ENCODE measurements at regions not wholly inside any gene's neighbourhood (a gene's known extent, or its start where the extent isn't known, plus 50 kb on each side); places are given as distances from the start of the nearest gene placed in this dataset.
"Not testable (repeated sequence)": the region's sequence is repeated elsewhere in the genome, so short reads cannot be mapped to it uniquely, and the experiment has no call there.

DNA sequence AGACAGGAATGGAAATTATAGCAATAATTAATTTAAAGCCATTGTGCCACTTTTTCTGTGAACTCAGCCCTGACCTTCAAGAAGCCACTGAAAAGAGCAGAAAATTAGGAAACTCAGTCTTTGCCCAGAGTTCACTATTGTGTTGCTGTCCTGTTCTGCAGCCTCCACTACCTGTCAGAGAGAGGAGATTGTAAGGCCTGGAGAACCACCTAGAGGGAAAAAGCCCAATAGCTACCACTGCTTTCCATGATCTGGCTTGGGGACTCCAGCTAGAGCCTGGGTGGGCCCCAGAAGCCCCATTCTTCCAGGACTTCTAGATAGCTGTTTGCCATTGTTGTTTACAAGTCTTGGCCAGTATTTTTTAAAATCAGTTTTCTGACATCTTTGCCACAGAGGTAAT, 176.1 kb upstream of the KLF7 start:
- no peaks in the 10 kb centered on the region for H4K20me1 ChIP-seq (ENCODE audit: low read depth)
- TF ChIP-seq EZH2phosphoT487 (IDR thresholded peaks at IDR 0.05) (no peak), EZH2 (IDR thresholded peaks at IDR 0.05) (no peak)
- TF ChIP-seq, protein P1, sequence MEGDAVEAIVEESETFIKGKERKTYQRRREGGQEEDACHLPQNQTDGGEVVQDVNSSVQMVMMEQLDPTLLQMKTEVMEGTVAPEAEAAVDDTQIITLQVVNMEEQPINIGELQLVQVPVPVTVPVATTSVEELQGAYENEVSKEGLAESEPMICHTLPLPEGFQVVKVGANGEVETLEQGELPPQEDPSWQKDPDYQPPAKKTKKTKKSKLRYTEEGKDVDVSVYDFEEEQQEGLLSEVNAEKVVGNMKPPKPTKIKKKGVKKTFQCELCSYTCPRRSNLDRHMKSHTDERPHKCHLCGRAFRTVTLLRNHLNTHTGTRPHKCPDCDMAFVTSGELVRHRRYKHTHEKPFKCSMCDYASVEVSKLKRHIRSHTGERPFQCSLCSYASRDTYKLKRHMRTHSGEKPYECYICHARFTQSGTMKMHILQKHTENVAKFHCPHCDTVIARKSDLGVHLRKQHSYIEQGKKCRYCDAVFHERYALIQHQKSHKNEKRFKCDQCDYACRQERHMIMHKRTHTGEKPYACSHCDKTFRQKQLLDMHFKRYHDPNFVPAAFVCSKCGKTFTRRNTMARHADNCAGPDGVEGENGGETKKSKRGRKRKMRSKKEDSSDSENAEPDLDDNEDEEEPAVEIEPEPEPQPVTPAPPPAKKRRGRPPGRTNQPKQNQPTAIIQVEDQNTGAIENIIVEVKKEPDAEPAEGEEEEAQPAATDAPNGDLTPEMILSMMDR (IDR thresholded peaks at IDR 0.05), result no peak
- no peak overlapping the region for H3K4me3 ChIP-seq
- H2AFZ ChIP-seq (replicated peaks), result no peak overlapping the region
- no peak overlapping the region for H3K27ac ChIP-seq
- H3K79me2 ChIP-seq (ENCODE audit: low read depth), result no peaks in the 10 kb centered on the region
- Mint-ChIP-seq H3K4me1 (peaks cover 33% of the 10 kb centered on the region), H3K36me3 (no peaks in the 10 kb centered on the region), H3K27me3 (ENCODE audit: insufficient read depth, low read depth) (peaks cover 6% of the 10 kb centered on the region), H3K4me3 (no peak overlapping the region), H3K27ac (no peak overlapping the region), H3K9me3 (peaks cover 14% of the 10 kb centered on the region)
- H3K9me3 ChIP-seq (ENCODE audit: low read depth), result no peaks in the 10 kb centered on the region
- H3K4me1 ChIP-seq, result peaks cover 11% of the 10 kb centered on the region
- no peaks in the 10 kb centered on the region for H3F3A ChIP-seq (ENCODE audit: low read depth)
- H3K27me3 ChIP-seq, result no peaks in the 10 kb centered on the region
- H3K9ac ChIP-seq, result no peak overlapping the region
- H3K36me3 ChIP-seq, result no peaks in the 10 kb centered on the region
- H3K4me2 ChIP-seq, result peak overlapping the region; percentile 18
- peak; percentile 36 for DNase-seq (ENCODE audit: low spot score)

- not testable (repeated sequence) for H3K36me3 Mint-ChIP-seq, H3K27ac Mint-ChIP-seq, H3K9ac ChIP-seq
These were observed 179.0 kb upstream of the KLF7 start for GRCh38 chr2:207344596-207345394.

GRCh38 chr2:207351171-207351570, 178.6 kb upstream of the CREB1 start:
- H4K20me1 ChIP-seq (ENCODE audit: low read depth), result no peaks in the 10 kb centered on the region
- no peaks in the 10 kb centered on the region for H3K36me3 ChIP-seq
- H3K27me3 ChIP-seq, result no peaks in the 10 kb centered on the region
- H3K36me3 Mint-ChIP-seq, result peaks cover 4% of the 10 kb centered on the region
- no peak overlapping the region for H2AFZ ChIP-seq (replicated peaks)
- DNase-seq (ENCODE audit: low spot score), result no peak
- no peak overlapping the region for H3K4me2 ChIP-seq
- H3K27me3 Mint-ChIP-seq (ENCODE audit: insufficient read depth, low read depth), result peaks cover 8% of the 10 kb centered on the region
- H3K4me1 ChIP-seq, result peaks cover 22% of the 10 kb centered on the region
- H3K27ac ChIP-seq, result no peak overlapping the region
- H3K79me2 ChIP-seq (ENCODE audit: low read depth), result no peaks in the 10 kb centered on the region
- H3F3A ChIP-seq (ENCODE audit: low read depth), result no peaks in the 10 kb centered on the region
- H3K9me3 ChIP-seq (ENCODE audit: low read depth), result no peaks in the 10 kb centered on the region
- H3K4me3 ChIP-seq, result no peak overlapping the region
- H3K27ac Mint-ChIP-seq, result no peak overlapping the region
- H3K9ac ChIP-seq, result no peak overlapping the region
- H3K4me1 Mint-ChIP-seq, result peaks cover 18% of the 10 kb centered on the region
- TF ChIP-seq, protein P1 (IDR thresholded peaks at IDR 0.05), result no peak
- TF ChIP-seq EZH2phosphoT487 (IDR thresholded peaks at IDR 0.05) (no peak), EZH2 (IDR thresholded peaks at IDR 0.05) (no peak)
- peaks cover 21% of the 10 kb centered on the region for H3K9me3 Mint-ChIP-seq
- H3K4me3 Mint-ChIP-seq, result no peak overlapping the region

More at GRCh38 chr2:207344596-207345394, 179.0 kb upstream of the KLF7 start:
- not testable (repeated sequence) for H3K79me2 ChIP-seq (ENCODE audit: low read depth); H3K36me3 ChIP-seq; H4K20me1 ChIP-seq (ENCODE audit: low read depth); H3K27me3 Mint-ChIP-seq (ENCODE audit: insufficient read depth, low read depth); H3K27me3 ChIP-seq; H3K4me3 ChIP-seq; H3K9me3 ChIP-seq (ENCODE audit: low read depth); H3K4me2 ChIP-seq; H2AFZ ChIP-seq (replicated peaks); H3F3A ChIP-seq (ENCODE audit: low read depth); H3K27ac ChIP-seq; H3K4me3 Mint-ChIP-seq; DNase-seq (ENCODE audit: low spot score)
- Mint-ChIP-seq H3K9me3 (peaks cover 30% of the 10 kb centered on the region), H3K4me1 (peaks cover 15% of the 10 kb centered on the region)
- H3K4me1 ChIP-seq, result peaks cover 11% of the 10 kb centered on the region

DNA sequence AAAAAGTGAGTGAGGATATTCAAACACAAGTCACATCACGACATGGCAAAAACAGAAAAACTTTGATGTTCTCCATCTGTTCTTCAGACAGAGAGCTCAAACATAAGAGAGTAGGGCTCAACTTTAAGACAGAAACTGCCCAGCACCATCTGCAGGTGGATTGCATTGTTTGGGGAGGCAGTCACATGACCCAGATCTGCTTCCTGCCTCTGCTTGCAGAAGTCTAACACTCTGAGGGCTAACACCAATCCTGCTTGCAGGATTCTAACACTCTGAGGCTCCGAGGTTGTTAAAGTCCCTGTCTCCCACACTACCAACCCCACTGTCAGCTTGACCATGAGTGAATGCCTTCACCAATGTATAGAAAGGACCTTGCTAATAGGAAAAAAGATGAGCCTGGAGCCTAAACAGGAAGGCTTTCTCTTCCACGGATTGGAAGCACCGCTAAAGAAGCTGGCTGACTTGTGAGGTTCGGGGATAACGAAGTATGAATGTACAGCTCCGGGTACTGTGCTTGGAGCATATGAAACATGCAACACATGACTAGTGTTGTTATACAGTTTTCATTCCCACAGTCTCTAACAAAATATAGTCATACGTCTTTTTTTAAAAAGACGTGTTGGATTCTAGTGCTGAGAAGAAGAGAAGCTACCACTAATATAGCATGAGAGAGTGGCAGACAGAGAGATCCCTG, 176.6 kb upstream of the CREB1 start:
- H3K27me3 ChIP-seq, result no peaks in the 10 kb centered on the region
- TF ChIP-seq, protein P1 (IDR thresholded peaks at IDR 0.05), result no peak
- TF ChIP-seq EZH2 (IDR thresholded peaks at IDR 0.05), result no peak
- no peak for TF ChIP-seq EZH2phosphoT487 (IDR thresholded peaks at IDR 0.05)
- H3K9me3 ChIP-seq (ENCODE audit: low read depth), result no peaks in the 10 kb centered on the region
- Mint-ChIP-seq H3K4me3 (no peak overlapping the region), H3K27me3 (ENCODE audit: insufficient read depth, low read depth) (peaks cover 2% of the 10 kb centered on the region), H3K27ac (peak overlapping the region; percentile 79), H3K9me3 (peaks cover 5% of the 10 kb centered on the region), H3K4me1 (peaks cover 28% of the 10 kb centered on the region), H3K36me3 (no peaks in the 10 kb centered on the region)
- no peaks in the 10 kb centered on the region for H3K79me2 ChIP-seq (ENCODE audit: low read depth)
- H3K4me3 ChIP-seq, result no peak overlapping the region
- peak overlapping the region; percentile 99 for H2AFZ ChIP-seq (replicated peaks)
- no peaks in the 10 kb centered on the region for H3K36me3 ChIP-seq
- no peak overlapping the region for H3K9ac ChIP-seq
- H3K4me1 ChIP-seq, result peaks cover 22% of the 10 kb centered on the region
- no peak overlapping the region for H3K27ac ChIP-seq
- DNase-seq (ENCODE audit: low spot score), result peak; percentile 14
- no peaks in the 10 kb centered on the region for H4K20me1 ChIP-seq (ENCODE audit: low read depth)
- no peak overlapping the region for H3K4me2 ChIP-seq
- H3F3A ChIP-seq (ENCODE audit: low read depth), result no peaks in the 10 kb centered on the region

Data from neural progenitor cell (in vitro differentiated cells).